Stomach (tissue), 8 donors: ENCODE measurements at regions not wholly inside any gene's neighbourhood (a gene's known extent, or its start where the extent isn't known, plus 50 kb on each side); places are given as distances from the start of the nearest gene placed in this dataset.

Experiments used
- DNase-seq, 2 donors: peaks; one replicate each; pipeline versions ENCODE4 v3.0.0 to v3.0.0-alpha.2; 2013 to 2019
- H3K27ac ChIP-seq, 5 donors: fragments of 200-600 bp in 4 of 5; sonication (generic) in 4 of 5; one replicate each; pipeline ENCODE4 v1.5.1; 2013 to 2019; ENCODE audit warnings: mild to moderate bottlenecking in 1 of 5, moderate library complexity in 1 of 5
- H3K27me3 ChIP-seq, 3 donors: fragments of 200-600 bp; sonication (generic); one replicate each; pipeline ENCODE4 v1.5.1; 2017 to 2019; ENCODE audit warnings: mixed run types in 1 of 3
- H3K36me3 ChIP-seq, 4 donors: fragments of 200-600 bp; sonication (generic); 1 replicate in 3 of 4; 2 replicates in 1 of 4; pipeline ENCODE4 v1.5.1; 2016 to 2019
- H3K4me1 ChIP-seq, 4 donors: fragments of 200-600 bp; sonication (generic); one replicate each; pipeline ENCODE4 v1.5.1; 2016 to 2019
- H3K4me3 ChIP-seq, 4 donors: fragments of 200-600 bp; sonication (generic) in 3 of 4; one replicate each; pipeline ENCODE4 v1.5.1; 2016 to 2019; ENCODE audit warnings: mild to moderate bottlenecking in 1 of 4
- H3K9me3 ChIP-seq, 4 donors: fragments of 200-600 bp; sonication (generic); one replicate each; pipeline ENCODE4 v1.5.1; 2016 to 2019
- EP300 ChIP-seq: sonication (generic); formaldehyde crosslinking; IDR thresholded peaks from one replicate; pipeline ENCODE4 v1.6.1; 2017; ENCODE audit warnings: antibody characterized with exemption
- POLR2A ChIP-seq, 4 donors: fragments of 450-650 bp; IDR thresholded peaks; one replicate each; pipeline ENCODE4 v1.6.1; 2016; ENCODE audit warnings: antibody characterized with exemption in 4 of 4, control low read depth in 2 of 4, mild to moderate bottlenecking in 1 of 4, moderate library complexity in 1 of 4
- POLR2AphosphoS5 ChIP-seq, 3 donors: sonication (generic); formaldehyde crosslinking; IDR thresholded peaks; one replicate each; pipeline ENCODE4 v1.6.1; 2016; ENCODE audit warnings: antibody characterized with exemption in 3 of 3
- WGBS, 5 donors: extraction: QIAGEN DNeasy Blood & Tissue Kit in 3 of 5; methylation state at CpG; one replicate each; pipeline versions ENCODE4 v1.1.5 to v1.1.7; 2013 to 2018; 5-methylcytosine and 5-hydroxymethylcytosine counted together
- intact Hi-C: fragments of 100-400 bp; cut with DNase I; formaldehyde crosslinking; loops from one replicate; pipeline ENCODE4 v1.15.1; 2023; ENCODE audit warnings: low total_unique reads
- TF ChIP-seq, protein P1 (sequence below), 7 experiments: fragments of 450-650 bp in 4 of 7; fragments of 200-600 bp in 3 of 7; sonication (generic) in 3 of 7; IDR thresholded peaks; one replicate each; pipeline ENCODE4 v1.5.1; 2016 to 2019; ENCODE audit warnings: antibody characterized with exemption in 7 of 7, control low read depth in 2 of 7, mild to moderate bottlenecking in 1 of 7
- donor health status: healthy with polysubstance abuse.
- donor health status: Bipolar disorder and iron deficiency.
- donor health status: healthy.

DNA sequence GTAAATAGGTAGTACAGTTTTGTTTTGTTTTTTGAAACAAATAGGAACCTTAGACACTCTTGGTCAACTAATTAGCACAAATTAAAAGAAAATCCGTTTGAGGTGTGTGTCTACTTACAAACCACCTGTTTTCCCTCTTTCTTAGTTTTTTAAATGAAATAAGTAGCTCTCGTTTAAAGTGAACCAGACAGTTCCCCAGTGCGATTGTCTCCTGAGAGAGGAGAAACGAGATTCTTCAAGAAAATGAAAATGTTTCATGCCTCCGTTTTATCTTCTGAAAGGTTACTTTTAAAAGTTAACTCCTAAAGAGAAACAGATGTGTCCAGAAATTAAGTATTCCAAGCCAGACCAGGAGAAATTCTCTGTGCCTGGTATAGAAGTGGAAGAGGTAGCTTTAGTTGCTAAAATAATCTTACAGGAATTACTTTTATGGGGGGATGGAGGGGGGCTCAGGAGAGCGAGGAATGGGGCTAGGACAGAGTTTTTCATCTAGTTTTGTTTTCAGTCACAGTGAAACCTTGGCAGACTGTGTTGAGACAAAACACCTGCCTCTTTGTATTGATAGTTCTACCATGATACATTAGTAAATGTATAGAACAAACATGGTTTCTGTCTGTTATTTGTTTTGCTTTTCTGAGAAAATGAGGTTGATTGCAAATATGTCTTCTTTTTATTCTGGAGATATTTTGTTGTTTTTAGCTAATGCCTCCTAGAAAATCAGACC, 155.1 kb upstream of the CNTN4 start:
- no peaks in the 10 kb centered on the region for H3K9me3 ChIP-seq
- H3K36me3 ChIP-seq: no peaks in the 10 kb centered on the region
- TF ChIP-seq POLR2A (IDR thresholded peaks at IDR 0.05): no peak
- H3K4me1 ChIP-seq: no peaks in the 10 kb centered on the region
- H3K27ac ChIP-seq: no peak overlapping the region
- DNase-seq: no peak
- intact Hi-C loops: no loop called here
- no peak overlapping the region for H3K4me3 ChIP-seq
- WGBS, 5 donors: 35 to 54% (median 46%) methylated on average over 6 of the region's 6 CpGs
- H3K27me3 ChIP-seq: no peaks in the 10 kb centered on the region

DNA sequence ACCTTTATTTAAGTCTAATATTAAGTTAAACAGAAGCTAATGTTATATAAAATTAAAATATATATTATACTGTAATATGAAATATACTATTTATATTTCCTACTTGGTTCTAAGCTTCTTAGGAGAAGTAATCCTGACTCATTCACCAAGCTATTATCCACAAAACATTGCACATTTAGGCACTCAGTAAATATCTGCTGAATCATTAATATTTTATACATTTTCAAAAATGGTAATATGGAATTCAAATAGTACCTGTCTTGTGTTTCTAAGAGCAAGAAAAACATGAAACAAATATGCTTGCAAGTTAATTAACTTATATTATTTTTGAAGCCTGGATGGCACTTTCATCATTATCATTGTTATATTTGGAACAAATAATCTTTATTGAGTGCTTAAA, 153.0 kb upstream of the CNTN4 start:
- no peaks in the 10 kb centered on the region for H3K36me3 ChIP-seq
- no peak for DNase-seq
- H3K27me3 ChIP-seq: no peaks in the 10 kb centered on the region
- no peak overlapping the region for H3K27ac ChIP-seq
- H3K4me1 ChIP-seq: no peaks in the 10 kb centered on the region
- no peak for TF ChIP-seq EP300
- TF ChIP-seq POLR2A (IDR thresholded peaks at IDR 0.05): no peak
- TF ChIP-seq POLR2AphosphoS5 (IDR thresholded peaks at IDR 0.05): no peak
- TF ChIP-seq, protein P1, sequence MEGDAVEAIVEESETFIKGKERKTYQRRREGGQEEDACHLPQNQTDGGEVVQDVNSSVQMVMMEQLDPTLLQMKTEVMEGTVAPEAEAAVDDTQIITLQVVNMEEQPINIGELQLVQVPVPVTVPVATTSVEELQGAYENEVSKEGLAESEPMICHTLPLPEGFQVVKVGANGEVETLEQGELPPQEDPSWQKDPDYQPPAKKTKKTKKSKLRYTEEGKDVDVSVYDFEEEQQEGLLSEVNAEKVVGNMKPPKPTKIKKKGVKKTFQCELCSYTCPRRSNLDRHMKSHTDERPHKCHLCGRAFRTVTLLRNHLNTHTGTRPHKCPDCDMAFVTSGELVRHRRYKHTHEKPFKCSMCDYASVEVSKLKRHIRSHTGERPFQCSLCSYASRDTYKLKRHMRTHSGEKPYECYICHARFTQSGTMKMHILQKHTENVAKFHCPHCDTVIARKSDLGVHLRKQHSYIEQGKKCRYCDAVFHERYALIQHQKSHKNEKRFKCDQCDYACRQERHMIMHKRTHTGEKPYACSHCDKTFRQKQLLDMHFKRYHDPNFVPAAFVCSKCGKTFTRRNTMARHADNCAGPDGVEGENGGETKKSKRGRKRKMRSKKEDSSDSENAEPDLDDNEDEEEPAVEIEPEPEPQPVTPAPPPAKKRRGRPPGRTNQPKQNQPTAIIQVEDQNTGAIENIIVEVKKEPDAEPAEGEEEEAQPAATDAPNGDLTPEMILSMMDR (IDR thresholded peaks at IDR 0.05): no peak
- no peak overlapping the region for H3K4me3 ChIP-seq
- no peaks in the 10 kb centered on the region for H3K9me3 ChIP-seq
- intact Hi-C loops: no loop called here

DNA sequence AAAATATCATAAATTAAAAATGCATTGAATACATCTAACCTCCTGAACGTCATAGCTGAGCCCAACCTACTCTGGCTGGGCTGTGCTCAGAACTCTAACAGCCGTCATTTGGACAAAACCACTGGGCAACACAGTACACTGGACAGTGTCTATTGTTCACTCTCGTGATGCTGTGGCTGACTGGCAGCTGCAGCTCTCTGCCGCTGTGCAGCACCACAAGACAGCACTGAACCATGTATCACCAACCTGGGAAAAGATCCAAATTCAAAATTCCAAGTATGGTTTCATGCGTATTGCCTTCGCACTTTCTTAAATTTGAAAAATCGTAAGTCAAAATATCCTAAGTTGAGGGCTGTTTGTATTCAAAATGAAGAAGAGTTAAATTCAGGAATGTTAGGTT, 145.1 kb upstream of the CNTN4 start:
- no peaks in the 10 kb centered on the region for H3K36me3 ChIP-seq
- TF ChIP-seq, protein P1 (IDR thresholded peaks at IDR 0.05): no peak
- TF ChIP-seq POLR2AphosphoS5 (IDR thresholded peaks at IDR 0.05) (no peak), EP300 (no peak), POLR2A (IDR thresholded peaks at IDR 0.05) (no peak)
- peaks cover 0 to 5% (median 0%) of the 10 kb centered on the region in 4 donors for H3K9me3 ChIP-seq
- no peaks in the 10 kb centered on the region for H3K27me3 ChIP-seq
- DNase-seq: peak in 1 of 2 donors; percentile 8
- no peaks in the 10 kb centered on the region for H3K4me1 ChIP-seq
- intact Hi-C loops: no loop called here
- H3K27ac ChIP-seq: no peak overlapping the region
- H3K4me3 ChIP-seq: no peak overlapping the region
- WGBS, 5 donors: 75 to 81% (median 79%) methylated on average over 7 of the region's 7 CpGs

DNA sequence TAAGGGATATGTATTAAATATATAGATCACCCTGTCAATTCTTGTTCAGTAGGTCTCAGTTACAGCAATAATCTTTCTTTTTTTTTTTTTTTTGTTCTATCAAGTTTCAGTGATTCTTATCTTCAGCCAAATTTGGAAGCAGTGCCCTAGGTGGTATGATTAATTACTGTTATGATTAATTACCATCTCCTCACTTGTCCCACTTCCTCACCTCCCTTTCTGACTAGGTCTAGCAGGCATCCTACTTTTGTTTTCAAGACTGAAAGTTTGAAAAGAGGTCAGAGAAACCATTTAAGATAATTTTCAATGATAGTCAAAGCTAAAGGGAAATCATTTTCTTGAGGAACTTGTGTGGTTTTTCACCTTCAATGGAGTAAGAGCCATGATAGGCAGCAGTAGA, 144.0 kb upstream of the CNTN4 start:
- Histone ChIP-seq H3K36me3 (no peaks in the 10 kb centered on the region), H3K4me1 (no peaks in the 10 kb centered on the region), H3K4me3 (no peak overlapping the region), H3K27ac (no peak overlapping the region), H3K9me3 (peaks cover 0 to 5% (median 0%) of the 10 kb centered on the region in 4 donors), H3K27me3 (no peaks in the 10 kb centered on the region)
- TF ChIP-seq POLR2AphosphoS5 (IDR thresholded peaks at IDR 0.05) (no peak), POLR2A (IDR thresholded peaks at IDR 0.05) (no peak), EP300 (no peak)
- TF ChIP-seq, protein P1 (IDR thresholded peaks at IDR 0.05): no peak
- intact Hi-C loops: no loop called here
- no peak for DNase-seq

DNA sequence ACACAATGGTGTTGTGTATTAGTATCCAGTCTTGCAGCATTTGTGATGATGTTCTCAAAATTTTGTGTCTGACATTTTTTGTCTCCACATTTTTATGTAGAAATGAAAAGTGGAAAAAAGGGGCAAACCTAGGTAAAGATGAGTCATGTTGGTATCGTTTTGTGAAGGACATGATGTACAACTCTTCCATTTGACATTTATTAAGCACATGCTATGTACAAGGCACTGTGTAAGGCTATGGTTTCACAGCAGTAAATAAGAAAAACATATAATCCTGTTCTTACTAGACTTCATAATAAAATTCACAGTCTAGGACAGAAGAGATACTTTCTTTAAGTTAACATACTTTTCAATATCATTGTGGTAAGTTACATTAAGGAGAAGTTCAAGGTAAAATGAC, 143.5 kb upstream of the CNTN4 start:
- H3K4me3 ChIP-seq: no peak overlapping the region
- no peak for TF ChIP-seq POLR2A (IDR thresholded peaks at IDR 0.05)
- no peak for TF ChIP-seq POLR2AphosphoS5 (IDR thresholded peaks at IDR 0.05)
- TF ChIP-seq EP300: no peak
- TF ChIP-seq, protein P1 (IDR thresholded peaks at IDR 0.05): no peak
- intact Hi-C loops: no loop called here
- DNase-seq: no peak
- WGBS, 5 donors: 53 to 74% (median 65%) methylated on average over 1 of the region's 1 CpG
- no peak overlapping the region for H3K27ac ChIP-seq
- H3K36me3 ChIP-seq: no peaks in the 10 kb centered on the region
- no peaks in the 10 kb centered on the region for H3K4me1 ChIP-seq
- peaks cover 0 to 5% (median 0%) of the 10 kb centered on the region in 4 donors for H3K9me3 ChIP-seq
- H3K27me3 ChIP-seq: no peaks in the 10 kb centered on the region
